HG03575 (cell line): ENCODE measurements at regions not wholly inside any gene's neighbourhood (a gene's known extent, or its start where the extent isn't known, plus 50 kb on each side); places are given as distances from the start of the nearest gene placed in this dataset.

ENCODE experiments used
- ATAC-seq: cut with Tn5 transposase; IDR thresholded peaks from one replicate; pipeline ENCODE4 v1.9.1; 2021; ENCODE audit not compliant: unreplicated experiment, insufficient number of reproducible peaks, low FRiP score; ENCODE audit errors: extremely low read depth

DNA sequence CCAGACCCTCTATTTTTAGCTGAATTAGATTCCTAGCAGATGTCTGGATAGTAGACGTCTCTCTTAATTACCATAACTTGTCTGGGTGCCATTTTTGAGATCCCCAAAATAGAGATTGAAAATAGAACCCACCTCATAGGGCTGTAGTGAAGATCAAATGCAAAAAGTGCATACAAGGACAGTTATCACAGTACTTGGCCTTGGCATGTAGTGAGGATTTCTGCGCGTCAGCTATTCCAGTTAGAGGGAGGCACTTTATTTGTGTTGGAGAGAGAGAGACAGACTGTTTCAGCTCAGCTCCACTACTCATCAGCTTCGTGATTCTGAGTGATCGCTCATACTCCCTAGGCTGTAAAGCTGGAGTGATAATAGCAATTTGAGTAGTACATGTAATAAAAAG, 59.6 kb upstream of the CDH13 start:
- no peak for ATAC-seq

DNA sequence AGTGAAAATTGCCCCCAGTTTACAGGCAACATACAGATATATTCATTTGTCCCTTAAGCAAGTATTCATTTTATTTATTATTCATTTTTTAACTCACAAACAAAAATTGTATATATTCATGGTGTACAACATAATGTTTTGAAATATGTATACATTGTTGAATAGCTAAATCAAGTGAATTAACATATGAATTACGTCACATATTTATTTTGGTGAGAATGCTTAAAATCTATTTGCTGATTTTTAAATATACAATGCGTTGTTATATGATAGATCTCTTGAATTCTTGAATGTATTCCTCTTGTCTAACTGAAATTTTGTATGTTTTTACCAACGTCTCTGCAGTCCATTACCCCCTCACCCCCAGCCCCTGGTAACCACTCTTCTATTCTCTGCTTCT, 63.4 kb upstream of the CDH13 start:
- no peak for ATAC-seq

DNA sequence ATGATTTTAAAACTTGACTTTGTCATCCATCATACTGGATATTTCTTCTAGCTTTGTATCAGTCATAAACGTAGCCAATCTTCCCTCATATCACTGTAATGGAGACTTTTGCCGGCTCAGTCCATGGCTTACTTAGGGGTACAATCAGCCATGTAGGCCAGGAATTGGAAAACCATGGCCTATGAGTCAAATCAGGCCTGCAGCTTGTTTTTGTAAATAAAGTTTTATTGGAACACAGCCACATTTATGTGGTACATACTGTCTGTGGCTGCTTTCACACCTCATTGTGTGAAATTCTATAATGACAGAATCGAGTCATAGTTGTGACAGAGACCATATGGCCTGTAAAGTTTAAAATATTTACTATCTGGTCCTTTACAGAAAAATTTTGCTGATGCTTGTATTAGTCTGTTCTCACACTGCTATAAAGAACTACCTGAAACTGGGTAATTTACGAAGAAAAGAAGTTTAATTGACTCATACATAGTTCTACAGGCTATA, 64.5 kb upstream of the CDH13 start:
- ATAC-seq = no peak

DNA sequence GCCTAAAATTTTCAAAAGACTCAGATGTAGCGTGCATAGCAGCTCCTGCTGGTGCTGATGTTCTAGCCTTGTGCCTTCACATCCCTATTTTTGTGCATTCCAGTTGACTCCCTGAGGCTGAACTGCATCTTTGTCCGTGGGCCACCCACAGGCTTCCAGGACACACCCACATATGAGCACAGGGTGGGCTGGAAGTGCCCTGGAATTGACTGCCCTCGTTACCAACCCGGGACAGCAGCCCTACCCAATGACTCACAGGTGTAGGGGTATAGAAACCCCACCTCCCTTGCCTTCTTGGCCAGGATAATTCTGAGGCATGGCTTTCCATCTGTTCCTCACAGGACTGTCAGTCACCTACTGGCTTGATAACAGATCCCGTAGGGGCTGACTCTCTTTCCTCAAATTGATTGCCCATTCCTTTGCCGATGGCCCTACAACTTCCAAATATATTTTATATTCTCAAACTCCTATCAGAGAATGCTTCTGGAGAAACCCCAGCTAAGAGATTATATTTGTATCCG, 65.9 kb upstream of the CDH13 start:
- no peak for ATAC-seq

DNA sequence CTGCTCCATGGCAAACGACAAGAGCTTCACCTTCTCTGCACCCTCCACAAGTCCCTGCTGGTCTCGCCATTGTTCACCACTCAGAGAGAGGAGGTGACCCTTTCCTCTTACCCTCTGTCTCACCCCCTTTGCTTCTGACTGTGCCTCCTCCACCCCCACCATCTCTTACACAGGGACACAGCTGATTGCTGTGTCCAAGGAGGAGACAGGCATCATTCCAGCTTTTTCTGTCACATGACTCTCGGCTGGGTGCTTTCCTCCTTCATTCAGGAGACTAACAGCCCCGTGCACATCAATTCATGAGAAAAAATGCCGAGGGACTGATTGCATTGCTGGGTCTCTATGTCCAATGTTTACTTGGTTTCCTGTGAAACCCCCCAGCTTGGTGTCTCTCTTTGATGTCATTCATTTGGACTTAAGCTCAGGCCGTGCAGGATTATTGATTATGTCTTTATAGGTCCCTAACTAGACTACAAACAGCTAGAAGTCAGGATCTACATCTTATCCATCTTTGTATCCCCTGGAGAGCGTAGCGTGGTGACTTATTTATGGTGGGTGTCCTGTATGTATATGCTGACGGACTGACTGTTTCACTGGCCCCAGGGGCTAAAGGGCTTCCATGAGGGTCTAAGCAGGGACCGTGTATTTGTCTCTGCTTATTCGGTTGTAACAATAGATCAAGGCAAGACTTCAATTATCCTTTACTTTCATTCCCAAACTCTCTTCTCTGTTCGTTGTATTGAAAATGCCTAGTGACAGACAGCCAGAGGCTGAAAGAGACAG, 82.2 kb upstream of the CDH13 start:
- ATAC-seq = no peak

DNA sequence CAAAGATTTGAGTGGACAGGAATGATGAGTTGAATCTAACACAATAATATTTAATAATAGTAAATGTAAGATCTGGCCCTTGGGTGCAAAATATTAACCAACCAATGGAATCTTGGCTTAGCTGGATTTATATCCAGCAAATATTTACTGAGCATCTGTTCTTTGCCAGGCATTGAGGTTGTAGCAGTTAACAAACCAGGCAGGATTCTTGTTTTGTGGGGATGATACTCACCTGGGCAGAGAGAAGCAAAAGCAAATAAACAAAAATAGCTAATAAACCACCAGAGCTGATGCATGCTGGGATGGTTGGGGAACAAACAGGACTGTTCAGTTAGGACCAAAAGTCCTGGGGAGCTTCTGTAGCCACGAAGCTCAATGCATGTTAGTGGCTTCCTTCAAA, 84.1 kb upstream of the CDH13 start:
- ATAC-seq = no peak

DNA sequence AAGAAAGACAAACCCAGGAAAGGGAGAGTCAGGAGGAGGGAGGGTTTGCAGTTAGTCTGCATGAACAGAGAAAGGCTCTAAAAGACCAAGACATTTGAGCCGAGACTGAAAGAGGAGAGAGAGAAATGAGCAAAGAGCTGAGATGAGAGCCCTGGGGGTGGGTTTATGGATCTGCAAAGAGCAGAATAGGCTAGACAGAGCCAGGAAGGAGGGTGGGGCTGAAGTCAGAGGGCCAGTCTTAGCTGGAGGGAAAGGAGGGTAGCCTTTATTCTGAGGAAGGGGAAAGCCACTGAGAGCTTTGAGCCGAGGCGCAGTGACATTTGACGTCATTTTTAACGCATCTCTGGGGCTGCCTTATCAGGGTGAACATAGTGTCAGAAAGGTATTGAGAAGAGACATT, 85.7 kb upstream of the CDH13 start:
- ATAC-seq = no peak

DNA sequence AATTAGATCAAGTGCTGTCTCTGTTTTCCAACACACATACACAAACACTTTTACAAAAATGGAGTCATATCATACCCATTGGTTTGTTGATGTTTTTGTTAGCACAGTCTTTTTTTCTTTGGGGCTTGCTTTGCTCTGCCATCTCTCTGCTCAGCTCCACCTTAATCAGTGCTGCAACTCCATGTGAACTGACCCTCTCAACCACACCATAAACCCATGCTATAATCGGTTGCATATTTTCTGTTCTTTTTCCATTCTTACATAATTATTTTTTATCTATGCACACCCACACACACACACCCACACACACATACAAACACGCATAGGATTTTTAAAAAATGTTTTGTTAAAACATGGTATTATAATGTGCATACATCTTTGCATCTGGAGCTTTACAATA, 91.0 kb upstream of the CDH13 start:
- no peak for ATAC-seq

DNA sequence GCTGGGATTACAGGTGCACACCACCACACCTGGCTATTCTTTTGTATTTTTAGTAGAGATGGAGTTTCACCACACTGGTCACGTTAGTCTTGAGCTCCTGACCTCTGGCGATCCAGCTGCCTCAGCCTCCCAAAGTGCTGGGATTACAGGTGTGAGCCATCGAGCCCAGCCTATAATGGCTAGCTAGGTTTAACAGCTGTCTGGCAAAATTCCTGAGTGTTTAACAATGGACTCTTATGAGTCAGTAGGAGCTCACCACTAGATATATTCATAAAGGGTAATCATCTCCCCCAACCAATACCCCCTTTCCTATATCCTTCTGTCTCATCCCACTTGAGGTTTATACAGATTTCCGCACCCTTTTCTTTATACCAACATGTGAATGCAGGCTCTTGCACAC, 91.5 kb upstream of the CDH13 start:
- ATAC-seq = no peak

DNA sequence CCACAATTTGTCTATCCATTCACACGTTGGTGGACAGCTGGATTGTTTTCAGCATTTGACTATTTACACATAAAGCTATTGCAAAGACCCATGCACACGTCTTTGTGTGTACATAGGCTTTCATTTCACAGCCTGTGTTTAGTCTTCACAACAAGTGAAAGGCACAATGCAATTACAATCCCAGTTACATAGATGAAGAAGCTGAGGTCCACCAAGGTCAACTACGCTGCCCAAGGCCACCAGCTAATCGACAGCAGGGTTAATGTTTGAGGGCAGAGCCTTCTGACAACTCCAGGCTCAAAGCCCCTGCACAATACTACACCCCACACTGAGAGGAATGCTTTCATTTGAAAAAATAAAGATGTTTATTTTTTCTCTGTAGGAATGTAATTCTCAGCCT, 93.6 kb upstream of the CDH13 start:
- ATAC-seq = no peak

DNA sequence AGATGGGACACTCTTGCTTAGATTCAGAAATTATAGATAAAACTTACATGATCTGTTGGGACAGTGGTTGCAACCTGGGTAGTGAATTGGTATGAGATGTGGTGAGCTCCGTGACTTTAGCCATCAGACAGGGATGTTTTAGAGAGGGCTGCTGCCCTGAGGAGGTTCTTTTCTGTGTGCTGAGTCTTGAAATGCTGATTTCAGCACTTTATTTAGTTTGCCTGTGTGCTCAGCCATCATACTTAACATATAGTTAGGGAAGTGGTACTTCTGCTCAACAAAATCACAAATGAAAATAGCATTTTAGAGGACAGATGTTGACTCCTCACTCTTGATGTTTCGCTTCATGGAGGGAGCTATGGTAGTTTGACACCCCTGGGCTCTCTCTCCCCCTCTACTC, 95.9 kb upstream of the CDH13 start:
- ATAC-seq = no peak

DNA sequence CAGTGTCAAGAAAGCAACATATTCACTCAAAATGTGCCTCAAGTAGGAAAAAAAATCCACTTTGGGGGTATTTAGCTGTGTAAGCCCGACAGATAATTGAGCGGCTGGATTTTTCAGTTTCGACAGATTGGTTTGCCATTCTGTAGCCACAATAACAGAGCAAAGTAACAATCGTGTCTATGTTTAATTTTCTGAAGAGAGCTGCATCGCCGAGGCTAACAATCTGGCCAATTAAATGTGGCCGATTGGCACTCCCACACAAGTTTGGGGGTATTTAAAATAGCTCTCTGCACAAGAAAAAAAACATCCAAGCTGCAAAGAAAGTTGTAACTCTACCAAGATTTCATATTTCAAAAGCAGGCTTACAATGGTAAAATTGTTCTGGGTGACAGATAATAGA, 99.7 kb upstream of the CDH13 start:
- no peak for ATAC-seq

DNA sequence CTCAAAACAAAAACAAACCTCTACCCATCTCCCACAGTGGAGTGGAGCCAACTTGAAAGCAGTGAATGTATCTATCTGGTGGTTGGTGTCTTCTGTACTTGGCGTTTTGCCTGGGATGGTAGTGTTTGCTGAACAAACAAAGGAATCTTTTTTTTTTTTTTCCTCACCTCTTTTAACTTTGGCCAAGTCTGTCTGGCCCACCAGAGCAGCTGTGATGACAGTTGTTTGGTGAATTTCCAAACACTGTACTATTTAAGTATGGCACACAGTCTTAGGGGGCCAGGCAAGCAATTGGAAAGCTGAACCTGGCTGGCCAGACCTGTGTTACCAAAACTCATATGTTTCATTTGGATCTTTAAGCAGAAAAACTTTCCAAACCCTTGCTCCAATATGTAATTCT, 101.8 kb upstream of the CDH13 start:
- no peak for ATAC-seq

DNA sequence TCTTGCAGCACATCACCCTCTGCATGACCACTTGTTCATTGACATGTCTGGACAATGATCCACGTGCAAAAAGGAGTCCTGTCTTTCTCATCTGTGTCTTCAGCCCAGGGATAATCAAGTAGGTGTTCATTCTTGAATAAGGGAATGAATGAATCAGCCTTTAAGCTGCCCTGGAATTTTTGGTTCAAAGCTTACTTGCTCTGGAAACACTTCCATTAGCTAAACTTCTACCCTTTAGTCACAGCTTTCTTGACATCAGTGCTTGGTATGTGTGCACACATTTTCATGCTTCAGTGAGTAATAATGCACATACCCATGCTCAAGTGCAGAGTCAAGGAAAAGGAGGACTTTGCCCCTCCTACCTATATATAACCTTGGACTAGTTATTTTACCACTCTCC, 103.0 kb upstream of the CDH13 start:
- no peak for ATAC-seq

DNA sequence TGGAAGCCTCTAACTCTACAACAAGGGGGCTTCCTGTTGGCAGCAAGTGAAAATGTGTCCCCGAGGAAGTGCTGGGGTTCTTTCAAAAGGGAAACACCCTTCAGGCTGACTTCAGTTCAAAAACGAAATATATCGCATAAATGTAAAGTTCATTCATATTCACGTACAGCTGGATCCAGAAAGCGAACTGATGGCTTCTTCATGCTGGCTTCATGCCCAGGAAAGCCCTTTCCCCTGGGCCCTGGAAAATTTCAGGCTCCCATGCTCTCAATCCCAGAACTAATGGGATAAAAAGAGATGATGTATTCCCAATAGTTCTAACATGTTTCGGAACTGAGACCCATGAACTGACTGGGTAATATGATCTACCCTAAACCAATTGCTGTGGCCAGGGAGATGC, 104.7 kb upstream of the CDH13 start:
- no peak for ATAC-seq

DNA sequence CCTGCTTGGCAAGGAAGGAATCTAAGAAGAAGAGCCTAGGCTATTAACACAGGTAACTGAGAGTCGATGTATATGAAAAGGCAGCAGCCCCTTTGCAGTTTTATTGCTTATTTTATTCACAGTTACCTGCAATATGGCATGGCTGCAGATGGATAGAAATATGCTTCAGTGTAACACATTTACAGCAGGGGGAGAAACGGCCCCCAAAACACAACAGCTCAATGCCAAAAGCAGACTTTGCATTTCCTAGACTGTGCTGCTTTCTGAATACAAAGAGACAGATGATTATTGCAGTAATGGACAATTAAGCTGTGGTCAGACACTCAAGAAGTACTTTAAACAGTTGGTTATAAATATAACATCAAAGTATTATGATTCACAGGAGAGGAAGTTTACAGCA, 108.0 kb upstream of the CDH13 start:
- ATAC-seq = no peak

DNA sequence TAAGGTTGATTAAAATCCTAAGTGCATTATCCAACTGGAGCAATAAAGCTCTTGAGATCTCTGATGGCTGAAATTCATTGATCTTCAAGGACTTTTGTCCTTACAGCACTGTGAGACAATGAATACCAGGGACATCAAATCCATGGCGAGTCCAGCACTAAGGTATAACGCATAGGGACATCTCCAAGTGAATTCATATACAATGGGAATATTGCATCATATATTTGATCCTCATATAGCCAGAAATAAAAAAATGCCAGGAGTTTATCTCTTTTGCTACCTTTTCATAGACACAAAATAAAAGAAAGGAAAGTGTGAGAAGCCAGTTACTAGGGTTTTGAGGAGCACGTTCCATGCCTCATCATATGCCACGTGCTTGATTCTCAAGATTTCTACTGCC, 112.5 kb upstream of the CDH13 start:
- no peak for ATAC-seq

DNA sequence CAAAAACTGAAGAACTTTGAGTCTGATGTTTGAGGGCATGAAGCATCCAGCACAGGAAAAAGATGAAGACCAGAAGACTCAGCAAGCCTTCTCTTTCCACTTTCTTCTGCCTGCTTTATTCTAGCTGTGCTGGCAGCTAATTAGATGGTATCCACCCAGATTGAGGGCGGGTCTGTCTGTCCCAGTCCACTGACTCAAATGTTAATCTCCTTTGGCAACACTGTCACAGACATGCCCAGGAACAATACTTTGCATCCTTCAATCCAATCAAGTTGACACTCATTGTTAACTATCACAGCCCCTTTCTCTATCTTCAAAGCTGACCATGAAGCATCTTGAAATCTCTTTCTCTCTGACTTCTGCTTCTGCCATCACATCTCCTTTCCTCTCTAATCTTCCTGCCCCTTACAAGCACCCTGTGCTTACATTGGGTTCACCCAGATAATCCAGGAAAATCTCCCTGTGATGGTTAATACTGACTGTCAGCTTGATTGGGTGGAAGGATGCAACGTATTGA, 115.9 kb upstream of the CDH13 start:
- no peak for ATAC-seq

DNA sequence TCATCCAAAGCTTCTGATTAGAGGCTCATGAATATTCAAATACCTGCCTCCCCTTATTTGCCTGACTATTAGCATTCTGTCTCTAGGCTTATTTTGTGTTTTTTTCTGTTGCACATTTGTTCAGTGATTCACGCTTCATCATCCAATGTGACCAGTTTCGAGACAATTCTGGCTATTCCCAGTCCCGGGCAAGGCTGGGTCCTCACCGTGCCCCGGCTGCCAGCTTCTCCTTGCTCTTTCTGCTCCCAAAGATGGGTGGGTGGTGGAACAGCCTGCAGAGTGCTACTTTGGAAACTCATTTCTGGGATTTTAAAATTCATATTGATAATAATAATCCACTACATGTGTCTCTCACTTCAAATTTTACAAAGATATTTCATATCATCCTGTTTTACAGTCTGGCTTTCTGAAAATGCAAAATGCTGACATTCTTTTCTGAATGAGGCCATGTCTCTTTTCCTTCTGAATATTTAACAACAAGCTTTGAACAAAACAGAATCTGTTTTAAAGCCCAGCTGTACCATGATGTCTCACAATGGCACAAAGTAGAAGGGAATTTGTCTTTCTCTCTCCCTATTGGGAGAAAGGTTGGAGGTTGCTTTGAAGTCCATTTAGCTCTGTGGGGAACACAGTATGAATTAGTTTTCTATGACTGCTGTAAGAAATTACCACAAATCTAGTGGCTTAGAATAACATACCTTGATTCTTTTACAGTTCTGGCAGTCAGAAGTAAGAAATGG, 116.9 kb upstream of the CDH13 start:
- no peak for ATAC-seq
